Ishikawa (cell line): ENCODE measurements at regions not wholly inside any gene's neighbourhood (a gene's known extent, or its start where the extent isn't known, plus 50 kb on each side); places are given as distances from the start of the nearest gene placed in this dataset.

ENCODE experiments used
- CEBPB ChIP-seq: IDR thresholded peaks from 2 replicates; pipeline ENCODE4 v1.6.1; 2012
- CREB1 ChIP-seq: IDR thresholded peaks from 2 replicates; pipeline ENCODE4 v1.6.1; 2012; ENCODE audit warnings: low read depth
- EGR1 ChIP-seq: IDR thresholded peaks from 2 replicates; pipeline ENCODE4 v1.6.1; 2012
- EP300 ChIP-seq: IDR thresholded peaks from 2 replicates; pipeline ENCODE4 v1.6.1; 2012; ENCODE audit warnings: borderline replicate concordance
- FOXM1 ChIP-seq: IDR thresholded peaks from 2 replicates; pipeline ENCODE4 v1.6.1; 2012; ENCODE audit warnings: low read depth, borderline replicate concordance
- MAX ChIP-seq: IDR thresholded peaks from 2 replicates; pipeline ENCODE4 v1.6.1; 2012
- NFIC ChIP-seq: IDR thresholded peaks from 2 replicates; pipeline ENCODE4 v1.6.1; 2012
- RAD21 ChIP-seq: IDR thresholded peaks from 2 replicates; pipeline ENCODE4 v1.6.1; 2012; ENCODE audit warnings: low read depth
- REST ChIP-seq: IDR thresholded peaks from 2 replicates; pipeline ENCODE4 v1.6.1; 2012; ENCODE audit warnings: low read depth, mild to moderate bottlenecking
- TAF1 ChIP-seq: IDR thresholded peaks from 2 replicates; pipeline ENCODE4 v1.6.1; 2012; ENCODE audit warnings: low read depth, mild to moderate bottlenecking
- TCF12 ChIP-seq: IDR thresholded peaks from 2 replicates; pipeline ENCODE4 v1.6.1; 2012; ENCODE audit warnings: low read depth
- TEAD4 ChIP-seq: IDR thresholded peaks from 2 replicates; pipeline ENCODE4 v1.6.1; 2012
- USF1 ChIP-seq: IDR thresholded peaks from 2 replicates; pipeline ENCODE4 v1.6.1; 2012
- YY1 ChIP-seq: IDR thresholded peaks from 2 replicates; pipeline ENCODE4 v1.6.1; 2012; ENCODE audit warnings: low read depth
- ZBTB7A ChIP-seq: IDR thresholded peaks from 2 replicates; pipeline ENCODE4 v1.6.1; 2012; ENCODE audit warnings: low read depth

- TF ChIP-seq CREB1 (no peak), RAD21 (no peak), EP300 (no peak), EGR1 (no peak), TEAD4 (no peak), CEBPB (no peak)
Measured at GRCh38 chr15:93189561-93189960, 100.5 kb upstream of the RGMA start.

- no peak for TF ChIP-seq CEBPB
- TF ChIP-seq REST = no peak
- no peak for TF ChIP-seq EGR1
- TF ChIP-seq ZBTB7A = no peak
- no peak for TF ChIP-seq TEAD4
- no peak for TF ChIP-seq NFIC
- no peak for TF ChIP-seq FOXM1
Measured at GRCh38 chr15:93188236-93188635, 99.2 kb upstream of the RGMA start.

- TF ChIP-seq RAD21 (no peak), MAX (no peak), EGR1 (no peak), CREB1 (no peak), CEBPB (no peak), TCF12 (no peak), ZBTB7A (no peak), NFIC (no peak), YY1 (no peak), FOXM1 (no peak), EP300 (no peak), USF1 (no peak)
Measured at GRCh38 chr15:93185796-93186195, 96.8 kb upstream of the RGMA start.

- TF ChIP-seq EP300 = no peak
- no peak for TF ChIP-seq CREB1
- TF ChIP-seq TEAD4 = no peak
- TF ChIP-seq RAD21 = no peak
- TF ChIP-seq REST = no peak
Measured at GRCh38 chr15:93182703-93183205, 93.7 kb upstream of the RGMA start.

- TF ChIP-seq YY1 (no peak), TEAD4 (no peak), EGR1 (no peak), RAD21 (no peak), TCF12 (no peak), EP300 (no peak), CREB1 (no peak), TAF1 (no peak), NFIC (no peak), CEBPB (no peak), FOXM1 (no peak), REST (no peak), ZBTB7A (no peak), MAX (no peak), USF1 (no peak)
Measured at GRCh38 chr15:93180656-93181055, 91.6 kb upstream of the RGMA start.

- TF ChIP-seq MAX (no peak), EGR1 (no peak), CEBPB (no peak), USF1 (no peak), YY1 (no peak), TAF1 (no peak), NFIC (no peak), ZBTB7A (no peak), RAD21 (no peak), REST (no peak), FOXM1 (no peak), TEAD4 (no peak), TCF12 (no peak), CREB1 (no peak), EP300 (no peak)
Measured at GRCh38 chr15:93180128-93180527, 91.1 kb upstream of the RGMA start.
